T47D (cell line): ENCODE measurements at regions not wholly inside any gene's neighbourhood (a gene's known extent, or its start where the extent isn't known, plus 50 kb on each side); places are given as distances from the start of the nearest gene placed in this dataset.

ENCODE experiments used
- DNase-seq, 2 experiments: peaks; one replicate each; pipeline versions ENCODE4 v3.0.0 to v3.0.0-alpha.2; 2011 to 2012; ENCODE audit warnings: low read depth in 1 of 2, low spot score in 1 of 2
- JUND ChIP-seq: IDR thresholded peaks from 2 replicates; pipeline ENCODE4 v1.6.1; 2012; ENCODE audit warnings: low read depth
- in situ Hi-C: cut with HindIII; loops from 2 replicates; pipeline ENCODE4 v1.10.0; 2016; ENCODE audit warnings: low sequenced_read_pairs, low pct_unique_long_range_greater_than_20kb

DNA sequence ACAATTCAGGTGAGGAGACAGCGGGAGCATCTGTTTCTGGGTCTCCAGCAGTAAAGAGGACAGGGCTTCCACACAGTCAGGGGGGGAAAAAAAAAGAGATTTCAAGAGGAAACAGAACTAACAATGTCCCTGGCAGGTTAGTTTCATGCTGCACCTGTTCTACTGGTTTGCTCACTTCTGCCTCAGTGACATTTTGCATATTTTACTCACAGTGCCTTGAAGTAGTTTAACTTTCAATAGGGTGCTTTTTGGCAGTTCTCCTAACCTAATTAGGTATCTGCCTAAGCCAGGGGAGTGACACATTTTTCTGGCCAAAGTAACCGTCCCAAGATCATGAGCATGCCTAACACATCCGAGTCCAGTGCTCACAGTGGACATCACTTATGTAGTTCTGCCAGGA is 109.0 kb upstream of the ALK start:
- in situ Hi-C loops: no loop called here
- no peak for TF ChIP-seq JUND
- DNase-seq: peak in 1 of 2 experiments; percentile 48

DNA sequence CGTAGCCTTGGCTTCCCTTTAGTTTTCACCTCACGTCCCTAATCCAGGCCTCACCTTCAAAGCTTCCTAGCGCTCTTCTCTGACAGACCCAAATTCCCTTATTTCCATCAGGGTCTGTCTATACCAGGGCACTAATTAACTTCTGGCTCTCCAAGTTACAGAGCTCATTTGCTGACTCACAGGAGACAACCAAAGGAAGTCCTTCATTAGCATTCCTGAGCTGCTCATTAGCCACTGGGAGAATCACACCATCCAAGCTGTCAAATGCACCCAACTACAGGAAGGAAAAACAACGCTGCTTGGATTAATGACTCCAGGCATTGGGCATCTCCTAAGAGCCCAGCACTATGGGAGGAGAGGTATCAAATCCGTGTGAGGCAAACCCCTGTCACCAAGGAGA is 109.8 kb upstream of the ALK start:
- TF ChIP-seq JUND: no peak
- no peak for DNase-seq
- in situ Hi-C loops: no loop called here

DNA sequence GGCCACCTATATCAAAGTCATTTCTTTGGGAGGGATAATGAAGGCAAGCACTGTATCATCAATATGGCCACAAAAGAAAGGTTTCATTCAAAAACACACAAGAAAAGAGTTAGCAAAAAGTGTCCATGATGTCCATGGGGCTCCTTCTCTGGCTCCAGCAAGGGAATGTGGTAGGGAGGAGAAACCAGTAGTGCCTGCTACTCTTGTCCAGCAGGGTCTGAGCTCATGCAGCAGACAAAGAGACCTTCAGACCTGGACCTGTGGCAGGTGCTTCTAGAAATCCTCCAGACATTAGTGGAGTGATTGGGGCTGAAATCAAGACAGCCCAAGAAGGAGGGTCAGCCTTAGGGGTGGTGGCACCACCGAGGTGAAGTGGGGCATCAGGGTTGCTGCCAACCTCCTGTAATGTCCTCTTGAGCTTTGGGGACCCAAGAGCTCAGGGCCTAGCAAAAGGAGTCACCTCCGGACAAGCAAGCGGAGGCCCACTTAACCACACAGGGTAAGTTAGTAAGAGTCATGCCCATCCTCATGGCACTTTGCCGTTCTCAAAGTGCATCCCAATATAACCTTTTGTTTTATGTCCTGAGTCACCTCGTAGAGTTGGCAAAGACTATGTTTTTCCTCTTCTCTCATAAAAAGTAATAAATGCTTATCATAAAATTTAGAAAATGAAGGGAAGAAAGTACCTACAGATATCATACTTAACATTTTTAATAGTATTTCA is 112.6 kb upstream of the YPEL5 start:
- in situ Hi-C loops: no loop called here
- TF ChIP-seq JUND: no peak
- DNase-seq: peak in 1 of 2 experiments; percentile 44

DNA sequence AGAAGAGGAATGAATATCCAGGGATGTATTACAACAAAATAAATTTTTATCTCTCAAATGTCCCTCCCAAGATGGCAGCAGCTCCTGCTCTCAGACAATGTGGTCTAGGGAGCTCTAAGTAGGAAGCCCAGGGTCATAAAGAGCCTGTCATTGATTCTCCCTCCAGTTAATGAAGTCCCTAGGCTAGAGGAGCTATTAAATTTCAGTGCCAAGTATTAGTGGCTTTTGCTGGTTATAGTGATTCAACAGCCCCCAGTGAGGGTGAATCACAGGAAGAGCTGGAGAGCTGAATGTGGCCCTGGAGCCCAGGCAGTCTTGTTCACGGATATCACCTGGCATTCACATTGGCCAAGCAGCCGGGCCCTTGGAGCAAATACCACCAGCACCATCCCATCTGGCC is 109.8 kb upstream of the YPEL5 start:
- no peak for TF ChIP-seq JUND
- in situ Hi-C loops: no loop called here
- DNase-seq: no peak

DNA sequence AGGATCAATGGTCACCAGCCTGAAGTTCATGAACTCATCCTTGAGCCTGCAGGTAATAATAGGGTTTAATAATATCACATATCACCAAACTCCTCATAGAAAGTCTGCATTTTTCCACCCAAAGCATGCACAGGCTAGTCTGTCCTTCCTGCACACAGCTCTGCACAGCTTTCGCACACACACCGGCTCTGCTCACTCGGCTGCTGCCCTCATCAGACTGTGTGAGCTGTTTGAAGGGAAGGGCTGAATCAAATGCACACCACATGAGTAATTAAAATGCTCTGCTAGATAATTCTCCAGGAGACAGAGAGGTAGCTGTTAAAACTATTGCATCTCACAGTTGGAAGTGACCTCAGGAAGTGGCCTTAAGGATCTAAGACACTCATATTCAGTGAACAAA is 108.4 kb upstream of the YPEL5 start:
- no peak for TF ChIP-seq JUND
- in situ Hi-C loops: no loop called here
- DNase-seq: no peak

DNA sequence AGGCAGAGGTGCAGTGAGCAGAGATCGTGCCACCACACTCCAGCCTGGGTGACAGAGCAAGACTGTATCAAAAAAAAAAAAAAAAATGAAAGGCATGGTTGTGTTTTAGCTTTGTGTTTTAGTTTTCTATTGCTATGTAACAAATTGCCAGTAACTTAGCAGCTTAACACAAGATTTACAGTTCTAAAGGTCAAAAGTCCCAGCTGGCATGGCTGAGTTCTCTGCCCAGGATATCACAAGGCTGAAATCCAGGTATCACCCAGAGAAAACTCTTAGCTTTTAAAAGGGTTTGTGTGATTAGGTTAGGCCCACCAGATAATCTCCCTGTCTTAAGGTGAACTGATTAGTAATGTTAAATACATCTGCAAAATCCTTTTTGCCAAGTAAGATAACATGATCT is 107.7 kb upstream of the YPEL5 start:
- no peak for DNase-seq
- TF ChIP-seq JUND: no peak
- in situ Hi-C loops: no loop called here

DNA sequence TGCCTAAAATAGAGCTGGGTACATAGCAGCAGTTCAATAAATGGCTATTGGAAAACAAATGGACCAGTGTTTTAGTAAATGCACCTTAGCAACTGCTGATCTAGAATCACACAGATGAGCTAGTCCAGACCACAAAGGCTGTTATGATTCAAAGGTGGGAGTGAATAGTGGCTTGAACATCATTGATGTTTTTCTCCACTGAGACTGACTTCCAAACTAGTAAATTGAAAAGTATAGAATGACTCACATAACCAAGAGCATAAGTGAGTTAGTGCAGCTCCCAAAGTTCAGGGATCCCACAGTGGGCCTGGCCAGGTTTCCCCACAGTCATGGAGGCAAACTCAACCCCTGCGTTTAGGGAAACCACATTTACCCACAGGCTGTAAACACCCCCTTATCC is 106.7 kb upstream of the YPEL5 start:
- no peak for DNase-seq
- in situ Hi-C loops: no loop called here
- no peak for TF ChIP-seq JUND

DNA sequence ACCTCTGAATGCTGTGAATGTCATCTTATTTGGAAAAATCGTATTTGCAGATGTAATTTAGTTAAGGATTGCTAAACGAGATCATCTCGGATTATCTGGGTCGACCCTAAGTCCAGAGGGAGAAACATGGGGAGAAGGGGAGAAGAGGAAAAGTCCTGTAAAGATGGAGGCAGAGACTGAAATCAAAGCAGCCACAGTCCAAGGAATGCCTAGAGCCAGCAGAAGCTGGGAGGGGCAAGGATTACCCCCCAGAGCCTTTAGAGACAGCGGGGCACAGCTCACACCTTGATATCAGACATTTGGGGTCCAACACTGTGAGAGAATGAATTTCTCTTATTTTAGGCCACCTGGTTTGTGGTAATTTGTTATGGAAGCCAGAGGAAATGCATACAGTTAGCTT is 104.9 kb upstream of the YPEL5 start:
- no peak for TF ChIP-seq JUND
- in situ Hi-C loops: no loop called here
- DNase-seq: no peak

DNA sequence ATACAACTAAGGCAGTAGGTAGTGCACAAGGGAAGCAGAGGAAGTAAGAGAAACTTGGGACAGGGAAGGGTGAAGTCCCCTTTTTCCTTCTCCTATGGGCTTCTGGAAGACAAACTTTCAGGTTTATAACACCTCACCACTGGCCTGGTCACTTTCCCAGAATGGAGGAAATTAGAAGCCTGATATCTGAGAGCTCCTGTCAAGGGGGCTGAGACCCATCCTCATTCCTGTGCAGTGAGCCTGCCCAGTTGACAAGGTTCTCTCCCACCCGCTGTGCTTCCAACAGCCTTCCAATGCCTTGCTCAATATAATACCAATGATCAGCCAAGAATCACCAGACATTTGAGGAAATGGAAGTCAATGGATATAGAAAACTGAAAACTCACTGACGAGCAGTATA is 100.4 kb upstream of the YPEL5 start:
- TF ChIP-seq JUND: no peak
- DNase-seq: no peak
- in situ Hi-C loops: no loop called here

DNA sequence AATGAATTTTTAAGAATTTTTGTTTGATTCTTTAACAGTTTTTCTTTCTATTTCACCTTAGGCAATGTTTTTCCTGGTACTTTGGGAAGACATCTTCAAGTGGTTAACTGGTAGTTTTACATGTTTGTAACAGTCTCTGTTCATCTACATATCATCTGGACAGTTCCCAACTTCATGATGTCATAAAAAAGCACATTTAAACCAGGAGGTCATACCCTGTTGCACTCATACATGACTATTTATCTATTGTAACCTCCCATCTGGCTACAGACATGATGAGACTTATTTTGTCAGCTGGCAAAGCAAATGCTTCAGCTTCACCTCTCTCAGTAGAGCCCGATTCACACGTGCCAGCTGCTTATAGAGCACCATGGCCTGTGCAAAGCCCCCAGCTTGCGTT is 99.8 kb upstream of the YPEL5 start:
- in situ Hi-C loops: no loop called here
- no peak for TF ChIP-seq JUND
- DNase-seq: no peak

DNA sequence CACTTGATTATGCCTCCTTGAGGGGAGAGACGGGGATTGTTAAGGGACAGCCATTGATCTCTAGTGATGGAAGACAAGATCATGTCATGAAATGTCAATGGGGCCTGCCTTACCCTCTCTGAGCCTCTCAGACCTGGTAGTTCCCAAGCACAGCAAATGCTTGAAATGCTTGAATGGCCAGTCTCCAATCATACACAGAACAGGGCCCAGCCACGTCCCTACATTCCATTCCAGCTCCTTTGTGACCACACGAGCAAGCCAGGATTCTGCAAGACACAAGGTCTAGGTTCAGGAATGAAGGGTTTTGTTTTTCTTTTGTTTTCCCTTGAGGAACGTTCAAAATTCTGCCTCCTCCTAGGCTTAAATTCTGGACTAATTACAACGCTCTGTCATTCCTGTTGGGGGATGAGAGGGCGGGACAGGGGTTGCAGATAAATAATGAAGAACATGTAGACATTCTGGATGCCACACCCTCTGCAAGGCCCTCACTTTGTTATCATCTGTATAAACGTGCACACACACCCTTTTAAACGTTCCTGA is 98.1 kb upstream of the YPEL5 start:
- DNase-seq: no peak
- no peak for TF ChIP-seq JUND
- in situ Hi-C loops: no loop called here

DNA sequence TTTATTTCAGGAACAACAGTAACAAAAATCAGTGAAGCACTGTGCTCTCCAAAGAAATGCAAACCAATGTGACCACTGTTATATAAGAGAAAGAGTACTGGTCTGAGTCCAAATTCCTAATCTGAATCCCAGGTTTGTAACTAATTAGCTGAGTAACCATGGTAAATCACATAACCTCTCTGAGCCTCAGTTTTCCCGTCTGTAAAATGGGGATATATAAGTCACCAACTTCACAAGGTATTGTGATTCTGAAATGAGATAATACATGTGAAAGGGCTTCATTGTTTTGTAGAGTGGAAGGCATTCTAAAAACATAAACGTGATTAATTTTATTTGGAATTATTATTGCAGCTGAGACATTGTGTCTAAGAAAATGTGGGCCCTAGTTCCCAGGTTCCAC is 91.3 kb upstream of the YPEL5 start:
- no peak for TF ChIP-seq JUND
- DNase-seq: no peak
- in situ Hi-C loops: no loop called here

DNA sequence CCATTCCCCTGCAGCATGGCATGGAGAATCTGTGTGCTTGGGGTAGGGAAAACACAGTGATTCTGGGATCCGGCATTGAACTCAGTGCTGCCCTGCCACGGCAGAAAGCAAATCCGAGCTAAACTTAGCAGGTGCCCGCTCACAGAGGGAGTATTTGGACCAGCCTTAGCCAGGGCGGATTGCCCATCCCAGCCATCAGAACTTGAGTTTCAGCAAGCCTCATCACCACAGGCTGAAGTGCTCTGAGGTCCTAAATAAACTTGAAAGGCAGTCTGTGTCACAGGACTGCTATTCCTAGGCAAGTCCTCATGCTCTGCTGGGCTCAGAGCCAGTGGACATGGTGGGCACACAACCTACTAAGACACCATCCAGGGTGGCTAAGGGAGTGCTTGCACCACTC is 86.2 kb upstream of the YPEL5 start:
- no peak for DNase-seq
- no peak for TF ChIP-seq JUND
- in situ Hi-C loops: no loop called here

DNA sequence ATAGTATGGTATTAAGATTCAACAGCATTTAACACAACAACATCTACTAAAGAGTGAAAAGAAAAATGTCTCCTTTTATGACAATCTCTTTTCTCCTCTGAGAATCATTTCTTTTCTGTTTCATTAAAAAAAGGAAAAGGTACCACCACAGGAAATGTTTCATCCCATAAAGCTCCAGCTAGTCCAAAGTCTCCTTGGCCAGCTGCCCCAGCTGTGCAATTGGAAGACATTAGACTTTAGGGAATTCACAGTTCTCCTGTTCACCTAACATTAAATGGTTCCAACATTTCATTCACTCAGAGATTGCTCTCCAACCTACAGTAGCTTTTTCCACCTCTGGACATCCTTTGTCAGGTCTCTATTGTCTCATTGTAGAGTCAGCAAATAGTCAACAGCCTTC is 78.7 kb upstream of the YPEL5 start:
- in situ Hi-C loops: no loop called here
- no peak for TF ChIP-seq JUND
- no peak for DNase-seq
